GM23338 (cell line): ENCODE measurements at regions not wholly inside any gene's neighbourhood (a gene's known extent, or its start where the extent isn't known, plus 50 kb on each side); places are given as distances from the start of the nearest gene placed in this dataset.

Experiments
- ATAC-seq: fragments of 200-7000 bp; cut with Tn5 transposase; 3 replicates; pipeline ENCODE4 v1.9.1; 2020
- DNase-seq: peaks from one replicate; pipeline ENCODE4 v3.0.0-alpha.2; 2015; ENCODE audit warnings: low spot score
- H2AFZ ChIP-seq: fragments of 200-600 bp; sonication (generic); 2 replicates; pipeline ENCODE4 v1.8.0; 2016; ENCODE audit warnings: antibody characterized with exemption, mild to moderate bottlenecking, moderate library complexity
- H3F3A ChIP-seq: fragments of 200-600 bp; sonication (generic); replicated peaks from 2 replicates; pipeline ENCODE4 v1.8.0; 2017; ENCODE audit warnings: antibody characterized with exemption, mixed run types, low read depth
- H3K27ac ChIP-seq: fragments of 200-600 bp; sonication (generic); 2 replicates; pipeline ENCODE4 v1.6.1; 2016; ENCODE audit warnings: low read depth
- H3K27me3 ChIP-seq: fragments of 200-600 bp; sonication (generic); 2 replicates; pipeline ENCODE4 v1.8.0; 2016; ENCODE audit warnings: mild to moderate bottlenecking, mixed run types, moderate library complexity; ENCODE audit not compliant: insufficient read depth
- H3K36me3 ChIP-seq: fragments of 200-600 bp; sonication (generic); 2 replicates; pipeline ENCODE4 v1.8.0; 2016; ENCODE audit warnings: mild to moderate bottlenecking; ENCODE audit not compliant: insufficient read depth
- H3K4me1 ChIP-seq: fragments of 200-600 bp; sonication (generic); 2 replicates; pipeline ENCODE4 v1.8.0; 2016; ENCODE audit warnings: mild to moderate bottlenecking, moderate library complexity; ENCODE audit not compliant: insufficient read depth
- H3K4me2 ChIP-seq: fragments of 200-600 bp; sonication (generic); 2 replicates; pipeline ENCODE4 v1.7.1; 2017; ENCODE audit warnings: mixed run types
- H3K4me3 ChIP-seq: fragments of 200-600 bp; sonication (generic); 2 replicates; pipeline ENCODE4 v1.6.1; 2016; ENCODE audit warnings: mixed run types
- H3K79me2 ChIP-seq: fragments of 200-600 bp; sonication (generic); replicated peaks from 2 replicates; pipeline ENCODE4 v1.8.0; 2017; ENCODE audit warnings: mild to moderate bottlenecking; ENCODE audit not compliant: insufficient read depth
- H3K9me2 ChIP-seq: fragments of 200-600 bp; sonication (generic); 2 replicates; pipeline ENCODE4 v1.8.0; 2017; ENCODE audit not compliant: insufficient read depth
- H4K20me1 ChIP-seq: fragments of 200-600 bp; sonication (generic); replicated peaks from 2 replicates; pipeline ENCODE4 v1.8.0; 2017; ENCODE audit warnings: mild to moderate bottlenecking; ENCODE audit not compliant: insufficient read depth
- H3K27ac Mint-ChIP-seq: 2 replicates; pipeline ENCODE4 v1.8.0; 2020; ENCODE audit warnings: inconsistent platforms, mild to moderate bottlenecking, moderate library complexity, mixed read lengths
- H3K27me3 Mint-ChIP-seq: 3 replicates; pipeline ENCODE4 v1.8.0; 2022; ENCODE audit warnings: low read depth, mild to moderate bottlenecking, moderate library complexity, mixed read lengths, inconsistent platforms; ENCODE audit not compliant: insufficient read depth, poor library complexity
- H3K36me3 Mint-ChIP-seq: 3 replicates; pipeline ENCODE4 v1.8.0; 2021; ENCODE audit warnings: low read depth, mild to moderate bottlenecking, inconsistent platforms, moderate library complexity, mixed read lengths
- H3K4me1 Mint-ChIP-seq: 3 replicates; pipeline ENCODE4 v1.8.0; 2020; ENCODE audit warnings: mild to moderate bottlenecking, inconsistent platforms, mixed read lengths
- H3K4me3 Mint-ChIP-seq: 3 replicates; pipeline ENCODE4 v1.8.0; 2021; ENCODE audit warnings: moderate library complexity, mild to moderate bottlenecking, inconsistent platforms, mixed read lengths
- H3K9me3 Mint-ChIP-seq: 3 replicates; pipeline ENCODE4 v1.8.0; 2020; ENCODE audit warnings: moderate library complexity, mild to moderate bottlenecking, inconsistent platforms, mixed read lengths
- CREB1 ChIP-seq: fragments of 250-450 bp; sonication (Bioruptor Pico); IDR thresholded peaks from 2 replicates; pipeline ENCODE4 v1.5.0; 2020; ENCODE audit warnings: low read depth, mild to moderate bottlenecking, moderate library complexity
- EZH2 ChIP-seq: fragments of 200-600 bp; sonication (generic); IDR thresholded peaks from one replicate; pipeline ENCODE4 v1.8.0; 2017; ENCODE audit warnings: antibody characterized with exemption, mild to moderate bottlenecking, low read depth; ENCODE audit not compliant: unreplicated experiment
- EZH2phosphoT487 ChIP-seq: fragments of 200-600 bp; sonication (generic); IDR thresholded peaks from one replicate; pipeline ENCODE4 v1.8.1; 2018; ENCODE audit warnings: antibody characterized with exemption; ENCODE audit not compliant: unreplicated experiment
- JUNB ChIP-seq: IDR thresholded peaks from one replicate; pipeline ENCODE4 v1.6.1; 2016; ENCODE audit warnings: antibody characterized with exemption; ENCODE audit not compliant: unreplicated experiment
- NANOG ChIP-seq: IDR thresholded peaks from 2 replicates; pipeline ENCODE4 v1.6.1; 2016; ENCODE audit warnings: antibody characterized with exemption, borderline replicate concordance
- POLR2AphosphoS5 ChIP-seq: IDR thresholded peaks from 2 replicates; pipeline ENCODE4 v1.6.1; 2016; ENCODE audit warnings: antibody characterized with exemption, low read depth
- STAT1 ChIP-seq: IDR thresholded peaks from one replicate; pipeline ENCODE4 v1.6.1; 2016; ENCODE audit warnings: antibody characterized with exemption; ENCODE audit not compliant: unreplicated experiment
- ZNF114 ChIP-seq: fragments of 250-450 bp; sonication (Bioruptor Pico); IDR thresholded peaks from 2 replicates; pipeline ENCODE4 v1.5.0; 2020; ENCODE audit warnings: mild to moderate bottlenecking, moderate library complexity
- ZNF331 ChIP-seq: fragments of 250-450 bp; sonication (Bioruptor Pico); IDR thresholded peaks from 2 replicates; pipeline ENCODE4 v1.5.0; 2020; ENCODE audit warnings: low read depth, mild to moderate bottlenecking, moderate library complexity
- ZNF462 ChIP-seq: fragments of 250-450 bp; sonication (Bioruptor Pico); IDR thresholded peaks from 2 replicates; pipeline ENCODE4 v1.5.0; 2020; ENCODE audit warnings: mild to moderate bottlenecking, moderate library complexity
- TF ChIP-seq, protein P1 (sequence below), 2 experiments: fragments of 200-600 bp in 1 of 2; sonication (generic) in 1 of 2; conservative IDR thresholded peaks; 2 replicates each; pipeline versions ENCODE4 v1.5.1 to v1.6.1; 2016 to 2017; ENCODE audit warnings: antibody characterized with exemption in 2 of 2, low read depth in 2 of 2, mild to moderate bottlenecking in 2 of 2, moderate library complexity in 1 of 2

DNA sequence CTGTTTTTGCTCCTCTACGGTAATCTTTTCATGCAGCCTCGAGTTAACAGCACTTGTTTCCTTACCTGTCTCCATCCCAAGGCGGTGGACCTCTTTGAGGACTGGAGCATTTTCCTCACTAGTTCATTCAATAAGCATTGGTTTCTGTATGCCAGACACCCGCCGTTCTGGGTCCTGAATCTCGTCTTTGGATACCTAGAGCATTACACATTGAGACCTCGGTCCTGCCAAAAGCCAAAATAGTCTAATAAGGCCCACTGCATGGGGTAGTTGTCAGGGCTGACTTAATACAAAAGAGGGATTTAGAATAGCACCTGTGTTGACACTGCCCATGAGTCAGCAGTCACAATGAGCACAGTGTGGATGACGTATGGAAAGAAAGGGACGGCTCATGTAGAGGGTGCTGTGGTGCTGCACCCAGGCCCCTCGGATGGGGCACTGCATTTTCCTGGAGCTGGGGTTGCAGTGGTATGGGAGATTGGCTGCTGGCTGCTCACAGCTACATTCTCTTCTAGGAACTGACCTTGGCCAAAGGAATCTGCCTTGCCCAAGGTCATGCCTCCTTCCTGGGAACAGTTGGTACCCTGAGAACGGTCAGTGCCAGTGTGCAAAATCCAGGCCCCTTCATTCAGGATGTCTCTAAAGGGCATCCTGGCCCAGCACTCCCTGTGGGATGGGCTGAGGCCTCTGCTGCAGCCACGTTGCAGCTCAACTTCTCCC, 126.9 kb upstream of the NCK2 start:
- Mint-ChIP-seq H3K4me3 (no peak overlapping the region), H3K4me1 (peaks cover 23% of the 10 kb centered on the region), H3K9me3 (no peaks in the 10 kb centered on the region; the same call in 2 of the 3 replicates), H3K27me3 (peaks cover 6% of the 10 kb centered on the region), H3K36me3 (no peaks in the 10 kb centered on the region), H3K27ac (no peak overlapping the region)
- no peaks in the 10 kb centered on the region for H4K20me1 ChIP-seq
- no peaks in the 10 kb centered on the region for H3K27me3 ChIP-seq
- no peaks in the 10 kb centered on the region for H3K9me2 ChIP-seq
- H2AFZ ChIP-seq, result no peak overlapping the region
- no peaks in the 10 kb centered on the region for H3K36me3 ChIP-seq
- H3K27ac ChIP-seq, result no peak overlapping the region
- ATAC-seq, result peak; percentile 46
- H3K4me3 ChIP-seq, result no peak overlapping the region
- TF ChIP-seq JUNB (no peak), EZH2phosphoT487 (no peak), EZH2 (no peak), STAT1 (no peak)
- H3K4me1 ChIP-seq, result no peaks in the 10 kb centered on the region
- H3F3A ChIP-seq, result no peaks in the 10 kb centered on the region
- no peaks in the 10 kb centered on the region for H3K79me2 ChIP-seq
- H3K4me2 ChIP-seq, result no peak overlapping the region
- no peak for DNase-seq

GRCh38 chr2:105615305-105615704, 129.4 kb upstream of the NCK2 start:
- H3K4me1 Mint-ChIP-seq, result peaks cover 26% of the 10 kb centered on the region
- ATAC-seq, result no peak
- H3K36me3 Mint-ChIP-seq, result no peaks in the 10 kb centered on the region
- no peaks in the 10 kb centered on the region for H3K79me2 ChIP-seq
- no peaks in the 10 kb centered on the region for H3K9me2 ChIP-seq
- H3K27me3 Mint-ChIP-seq, result peaks cover 4% of the 10 kb centered on the region
- H3K27ac ChIP-seq, result no peak overlapping the region
- H2AFZ ChIP-seq, result peak overlapping the region; percentile 76
- H3F3A ChIP-seq, result no peaks in the 10 kb centered on the region
- no peaks in the 10 kb centered on the region for H3K27me3 ChIP-seq
- no peak overlapping the region for H3K4me3 Mint-ChIP-seq
- no peaks in the 10 kb centered on the region for H4K20me1 ChIP-seq
- no peaks in the 10 kb centered on the region for H3K36me3 ChIP-seq
- no peak overlapping the region for H3K27ac Mint-ChIP-seq
- H3K9me3 Mint-ChIP-seq, result no peaks in the 10 kb centered on the region; the same call in 2 of the 3 replicates
- DNase-seq, result no peak
- no peaks in the 10 kb centered on the region for H3K4me1 ChIP-seq
- no peak overlapping the region for H3K4me2 ChIP-seq
- no peak overlapping the region for H3K4me3 ChIP-seq
- no peak for TF ChIP-seq ZNF114
- TF ChIP-seq ZNF462 (CRISPR knock-in tag), result no peak
- TF ChIP-seq POLR2AphosphoS5, result no peak
- TF ChIP-seq, protein P1, sequence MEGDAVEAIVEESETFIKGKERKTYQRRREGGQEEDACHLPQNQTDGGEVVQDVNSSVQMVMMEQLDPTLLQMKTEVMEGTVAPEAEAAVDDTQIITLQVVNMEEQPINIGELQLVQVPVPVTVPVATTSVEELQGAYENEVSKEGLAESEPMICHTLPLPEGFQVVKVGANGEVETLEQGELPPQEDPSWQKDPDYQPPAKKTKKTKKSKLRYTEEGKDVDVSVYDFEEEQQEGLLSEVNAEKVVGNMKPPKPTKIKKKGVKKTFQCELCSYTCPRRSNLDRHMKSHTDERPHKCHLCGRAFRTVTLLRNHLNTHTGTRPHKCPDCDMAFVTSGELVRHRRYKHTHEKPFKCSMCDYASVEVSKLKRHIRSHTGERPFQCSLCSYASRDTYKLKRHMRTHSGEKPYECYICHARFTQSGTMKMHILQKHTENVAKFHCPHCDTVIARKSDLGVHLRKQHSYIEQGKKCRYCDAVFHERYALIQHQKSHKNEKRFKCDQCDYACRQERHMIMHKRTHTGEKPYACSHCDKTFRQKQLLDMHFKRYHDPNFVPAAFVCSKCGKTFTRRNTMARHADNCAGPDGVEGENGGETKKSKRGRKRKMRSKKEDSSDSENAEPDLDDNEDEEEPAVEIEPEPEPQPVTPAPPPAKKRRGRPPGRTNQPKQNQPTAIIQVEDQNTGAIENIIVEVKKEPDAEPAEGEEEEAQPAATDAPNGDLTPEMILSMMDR (conservative IDR thresholded peaks at IDR 0.05; ENCODE audit: low read depth in 2 of 2), result no peak
- TF ChIP-seq EZH2, result no peak
- TF ChIP-seq EZH2phosphoT487, result no peak
- no peak for TF ChIP-seq CREB1 (CRISPR knock-in tag)
- TF ChIP-seq JUNB, result no peak
- TF ChIP-seq NANOG, result no peak
- TF ChIP-seq STAT1, result no peak
- TF ChIP-seq ZNF331, result no peak
